ENCODE measurements at regions not wholly inside any gene's neighbourhood (a gene's known extent, or its start where the extent isn't known, plus 50 kb on each side); places are given as distances from the start of the nearest gene placed in this dataset.

DNA sequence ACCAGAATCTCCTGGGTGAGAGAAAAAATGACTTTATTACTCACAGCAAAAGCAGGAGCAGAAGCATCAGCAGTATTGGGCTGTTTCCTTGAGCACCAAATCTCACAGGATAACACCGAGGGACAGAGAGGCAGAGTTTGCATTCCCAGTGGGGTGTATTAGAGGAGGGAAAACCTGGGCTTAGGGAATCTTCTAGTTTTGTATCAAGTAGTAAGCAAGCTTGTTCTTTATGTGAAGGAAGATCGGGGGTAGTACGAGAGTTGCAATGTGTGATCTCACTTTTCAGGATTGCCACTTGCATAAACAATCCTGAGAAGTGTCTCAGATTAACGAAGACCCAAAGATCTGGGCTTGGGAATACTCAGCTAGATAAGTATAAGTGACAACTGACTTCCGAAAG lies 1163.0 kb downstream of the TAF11L14 start:
- H3K56ac ChIP-seq (ENCODE audit: extremely low read depth, insufficient read depth, low read length) = no peak overlapping the region
- dilution Hi-C loops (cut with HindIII; ENCODE audit: low sequenced_read_pairs, unreplicated experiment) = no loop called here
- ATAC-seq (ENCODE audit: low read depth) (no peak), DNase-seq (no peak)
- no peaks in the 10 kb centered on the region for H4K20me1 ChIP-seq (ENCODE audit: insufficient read depth, low read length)
- no peak overlapping the region for H4K8ac ChIP-seq (ENCODE audit: low read depth in 2 of 2, low read length in 2 of 2)
- BruUV-seq (replicated peaks) = no TSS peak
- no peaks in the 10 kb centered on the region for H3K9me1 ChIP-seq (ENCODE audit: insufficient read depth, low read length)
- no peaks in the 10 kb centered on the region for H3K36me3 ChIP-seq (ENCODE audit: control insufficient read depth, insufficient read depth, low read length)
- H3K4me1 ChIP-seq (ENCODE audit: control insufficient read depth, insufficient read depth, low read length) = no peaks in the 10 kb centered on the region
- H2BK5ac ChIP-seq (ENCODE audit: low read depth, low read length, poor library complexity, severe bottlenecking) = no peak overlapping the region
- H3K4me3 ChIP-seq (ENCODE audit: insufficient read depth, low read depth, low read length) = no peak overlapping the region
- WGBS, 2 experiments (ENCODE audit: extremely low coverage in 2 of 2, insufficient read length in 1 of 2) = no CpG with 5 or more reads among the region's 5 CpGs
- H3K4me2 ChIP-seq (ENCODE audit: low read depth, low read length) = no peak overlapping the region
- H3K9me3 ChIP-seq (ENCODE audit: control insufficient read depth, insufficient read depth, low read length) = peaks cover 16% of the 10 kb centered on the region
- H2AK9ac ChIP-seq (replicated peaks; ENCODE audit: low read depth, low read length, poor library complexity) = no peak overlapping the region
- H3K27ac ChIP-seq (ENCODE audit: insufficient read depth, low read length) = no peak overlapping the region
- H2BK120ac ChIP-seq (ENCODE audit: low read depth, low read length) = no peak overlapping the region
- H3K23ac ChIP-seq (ENCODE audit: low read depth, low read length) = no peak overlapping the region
- no peak overlapping the region for H3K18ac ChIP-seq (ENCODE audit: low read depth, low read length)
- in situ Hi-C loops (cut with MboI; ENCODE audit: low sequenced_read_pairs) = no loop called here
- TF ChIP-seq MAZ (IDR thresholded peaks at IDR 0.05; ENCODE audit: borderline replicate concordance, low read depth, low read length) (no peak), POLR2A (IDR thresholded peaks at IDR 0.05; ENCODE audit: low read depth, low read length) (no peak), FOS (IDR thresholded peaks at IDR 0.05; ENCODE audit: low read depth, low read length) (no peak), ELK1 (IDR thresholded peaks at IDR 0.05; ENCODE audit: borderline replicate concordance, low read depth, low read length) (no peak), BHLHE40 (IDR thresholded peaks at IDR 0.05; ENCODE audit: low read depth, low read length) (no peak), CEBPB (IDR thresholded peaks at IDR 0.05; ENCODE audit: low read depth, low read length) (no peak), MAFK (IDR thresholded peaks at IDR 0.05; ENCODE audit: low read depth, low read length) (no peak), RFX5 (IDR thresholded peaks at IDR 0.05; ENCODE audit: low read depth, low read length) (no peak), RCOR1 (IDR thresholded peaks at IDR 0.05; ENCODE audit: insufficient replicate concordance, low read length) (no peak), RAD21 (IDR thresholded peaks at IDR 0.05; ENCODE audit: low read length) (no peak), SMC3 (IDR thresholded peaks at IDR 0.05; ENCODE audit: low read depth, low read length) (no peak), NFE2L2 (IDR thresholded peaks at IDR 0.05; ENCODE audit: low read depth, low read length) (no peak), MXI1 (IDR thresholded peaks at IDR 0.05; ENCODE audit: borderline replicate concordance, low read depth, low read length) (no peak), CHD1 (IDR thresholded peaks at IDR 0.05; ENCODE audit: low read depth, low read length) (no peak)
- TF ChIP-seq, protein P1, sequence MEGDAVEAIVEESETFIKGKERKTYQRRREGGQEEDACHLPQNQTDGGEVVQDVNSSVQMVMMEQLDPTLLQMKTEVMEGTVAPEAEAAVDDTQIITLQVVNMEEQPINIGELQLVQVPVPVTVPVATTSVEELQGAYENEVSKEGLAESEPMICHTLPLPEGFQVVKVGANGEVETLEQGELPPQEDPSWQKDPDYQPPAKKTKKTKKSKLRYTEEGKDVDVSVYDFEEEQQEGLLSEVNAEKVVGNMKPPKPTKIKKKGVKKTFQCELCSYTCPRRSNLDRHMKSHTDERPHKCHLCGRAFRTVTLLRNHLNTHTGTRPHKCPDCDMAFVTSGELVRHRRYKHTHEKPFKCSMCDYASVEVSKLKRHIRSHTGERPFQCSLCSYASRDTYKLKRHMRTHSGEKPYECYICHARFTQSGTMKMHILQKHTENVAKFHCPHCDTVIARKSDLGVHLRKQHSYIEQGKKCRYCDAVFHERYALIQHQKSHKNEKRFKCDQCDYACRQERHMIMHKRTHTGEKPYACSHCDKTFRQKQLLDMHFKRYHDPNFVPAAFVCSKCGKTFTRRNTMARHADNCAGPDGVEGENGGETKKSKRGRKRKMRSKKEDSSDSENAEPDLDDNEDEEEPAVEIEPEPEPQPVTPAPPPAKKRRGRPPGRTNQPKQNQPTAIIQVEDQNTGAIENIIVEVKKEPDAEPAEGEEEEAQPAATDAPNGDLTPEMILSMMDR (conservative IDR thresholded peaks at IDR 0.05; ENCODE audit: low read depth, low read length) = no peak
- TF ChIP-seq, protein P2, sequence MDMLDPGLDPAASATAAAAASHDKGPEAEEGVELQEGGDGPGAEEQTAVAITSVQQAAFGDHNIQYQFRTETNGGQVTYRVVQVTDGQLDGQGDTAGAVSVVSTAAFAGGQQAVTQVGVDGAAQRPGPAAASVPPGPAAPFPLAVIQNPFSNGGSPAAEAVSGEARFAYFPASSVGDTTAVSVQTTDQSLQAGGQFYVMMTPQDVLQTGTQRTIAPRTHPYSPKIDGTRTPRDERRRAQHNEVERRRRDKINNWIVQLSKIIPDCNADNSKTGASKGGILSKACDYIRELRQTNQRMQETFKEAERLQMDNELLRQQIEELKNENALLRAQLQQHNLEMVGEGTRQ (IDR thresholded peaks at IDR 0.05; ENCODE audit: low read depth, low read length) = no peak
- no peak overlapping the region for H4K91ac ChIP-seq (ENCODE audit: insufficient read depth, low read depth, low read length)
- no peaks in the 10 kb centered on the region for H3K79me1 ChIP-seq (ENCODE audit: low read depth in 1 of 2, low read length in 2 of 2)
- no peak overlapping the region for H2AFZ ChIP-seq (replicated peaks; ENCODE audit: low read length, poor library complexity)
- no peak overlapping the region for H4K5ac ChIP-seq (ENCODE audit: low read depth, low read length)
- H3K27me3 ChIP-seq (ENCODE audit: control insufficient read depth, insufficient read depth, low read length) = no peaks in the 10 kb centered on the region
- ChIA-PET POLR2A (ENCODE audit: unreplicated experiment) (no interaction called here), CTCF (no interaction called here)
- no peak overlapping the region for H3K9ac ChIP-seq (ENCODE audit: low read depth, low read length)
- no peak overlapping the region for H2BK15ac ChIP-seq (ENCODE audit: low read depth, low read length)
- intact Hi-C loops (cut with micrococcal nuclease) = no loop called here
- H2AK5ac ChIP-seq (ENCODE audit: low read depth, low read length) = no peak overlapping the region
- H2BK20ac ChIP-seq (ENCODE audit: low read depth, low read length) = no peak overlapping the region
- no peak overlapping the region for H3K14ac ChIP-seq (replicated peaks; ENCODE audit: low read depth, low read length)
- no peak overlapping the region for H3K4ac ChIP-seq (ENCODE audit: low read depth, low read length)

Measured in IMR-90 (cell line).